ENCODE measurements at regions not wholly inside any gene's neighbourhood (a gene's known extent, or its start where the extent isn't known, plus 50 kb on each side); places are given as distances from the start of the nearest gene placed in this dataset.

GRCh38 chr6:25025248-25025918 lies 89.6 kb upstream of the RIPOR2 start:
- Histone ChIP-seq H3K36me3 (no peaks in the 10 kb centered on the region), H3K4me2 (no peak overlapping the region), H3F3A (ENCODE audit: low read depth) (no peaks in the 10 kb centered on the region), H3K27me3 (no peaks in the 10 kb centered on the region), H3K9me3 (ENCODE audit: low read depth) (no peaks in the 10 kb centered on the region), H4K20me1 (ENCODE audit: low read depth) (no peaks in the 10 kb centered on the region), H3K9ac (no peak overlapping the region), H3K4me3 (no peak overlapping the region), H3K79me2 (ENCODE audit: low read depth) (no peaks in the 10 kb centered on the region), H3K4me1 (no peaks in the 10 kb centered on the region), H2AFZ (replicated peaks) (no peak overlapping the region), H3K27ac (no peak overlapping the region)
- H3K27ac Mint-ChIP-seq: no peak overlapping the region
- no peaks in the 10 kb centered on the region for H3K9me3 Mint-ChIP-seq
- DNase-seq (ENCODE audit: low spot score): no peak
- no peaks in the 10 kb centered on the region for H3K27me3 Mint-ChIP-seq (ENCODE audit: insufficient read depth, low read depth)
- H3K4me3 Mint-ChIP-seq: no peak overlapping the region
- H3K4me1 Mint-ChIP-seq: peaks cover 16% of the 10 kb centered on the region
- no peak for TF ChIP-seq EZH2 (IDR thresholded peaks at IDR 0.05)
- TF ChIP-seq EZH2phosphoT487 (IDR thresholded peaks at IDR 0.05): no peak
- TF ChIP-seq CTCF (IDR thresholded peaks at IDR 0.05): no peak
- no peaks in the 10 kb centered on the region for H3K36me3 Mint-ChIP-seq

GRCh38 chr6:25025919-25026301 lies 90.2 kb upstream of the RIPOR2 start:
- no peaks in the 10 kb centered on the region for H3K36me3 Mint-ChIP-seq
- Histone ChIP-seq H3K79me2 (ENCODE audit: low read depth) (no peaks in the 10 kb centered on the region), H3K4me3 (no peak overlapping the region), H3K27ac (no peak overlapping the region), H2AFZ (replicated peaks) (no peak overlapping the region), H4K20me1 (ENCODE audit: low read depth) (no peaks in the 10 kb centered on the region), H3K9me3 (ENCODE audit: low read depth) (no peaks in the 10 kb centered on the region), H3F3A (ENCODE audit: low read depth) (no peaks in the 10 kb centered on the region), H3K27me3 (no peaks in the 10 kb centered on the region), H3K4me1 (no peaks in the 10 kb centered on the region), H3K4me2 (no peak overlapping the region), H3K36me3 (no peaks in the 10 kb centered on the region), H3K9ac (no peak overlapping the region)
- H3K9me3 Mint-ChIP-seq: no peaks in the 10 kb centered on the region
- TF ChIP-seq EZH2 (IDR thresholded peaks at IDR 0.05): no peak
- no peak for TF ChIP-seq CTCF (IDR thresholded peaks at IDR 0.05)
- TF ChIP-seq EZH2phosphoT487 (IDR thresholded peaks at IDR 0.05): no peak
- H3K27me3 Mint-ChIP-seq (ENCODE audit: insufficient read depth, low read depth): no peaks in the 10 kb centered on the region
- peaks cover 16% of the 10 kb centered on the region for H3K4me1 Mint-ChIP-seq
- no peak overlapping the region for H3K27ac Mint-ChIP-seq
- no peak overlapping the region for H3K4me3 Mint-ChIP-seq
- DNase-seq (ENCODE audit: low spot score): no peak

GRCh38 chr6:25026723-25027122 lies 91.0 kb upstream of the RIPOR2 start:
- TF ChIP-seq EZH2 (IDR thresholded peaks at IDR 0.05): no peak
- no peak for TF ChIP-seq EZH2phosphoT487 (IDR thresholded peaks at IDR 0.05)
- no peak for TF ChIP-seq CTCF (IDR thresholded peaks at IDR 0.05)
- no peak overlapping the region for H3K9ac ChIP-seq
- no peaks in the 10 kb centered on the region for H4K20me1 ChIP-seq (ENCODE audit: low read depth)
- no peak overlapping the region for H3K4me2 ChIP-seq
- no peaks in the 10 kb centered on the region for H3K36me3 Mint-ChIP-seq
- no peak overlapping the region for H3K27ac ChIP-seq
- no peaks in the 10 kb centered on the region for H3F3A ChIP-seq (ENCODE audit: low read depth)
- H3K27ac Mint-ChIP-seq: no peak overlapping the region
- no peaks in the 10 kb centered on the region for H3K9me3 ChIP-seq (ENCODE audit: low read depth)
- H3K36me3 ChIP-seq: no peaks in the 10 kb centered on the region
- H3K4me3 Mint-ChIP-seq: no peak overlapping the region
- H3K4me3 ChIP-seq: no peak overlapping the region
- no peaks in the 10 kb centered on the region for H3K4me1 ChIP-seq
- H3K9me3 Mint-ChIP-seq: no peaks in the 10 kb centered on the region
- no peaks in the 10 kb centered on the region for H3K79me2 ChIP-seq (ENCODE audit: low read depth)
- no peaks in the 10 kb centered on the region for H3K27me3 ChIP-seq
- no peak for DNase-seq (ENCODE audit: low spot score)
- no peak overlapping the region for H2AFZ ChIP-seq (replicated peaks)
- peaks cover 16% of the 10 kb centered on the region for H3K4me1 Mint-ChIP-seq
- no peaks in the 10 kb centered on the region for H3K27me3 Mint-ChIP-seq (ENCODE audit: insufficient read depth, low read depth)

All from neural progenitor cell (in vitro differentiated cells).